GM12872 (cell line): ENCODE measurements at regions not wholly inside any gene's neighbourhood (a gene's known extent, or its start where the extent isn't known, plus 50 kb on each side); places are given as distances from the start of the nearest gene placed in this dataset.

Experiments
- TF ChIP-seq, protein P1 (sequence below): IDR thresholded peaks from 3 replicates; pipeline ENCODE4 v1.5.1; 2011; ENCODE audit warnings: low read depth, mild to moderate bottlenecking, low read length, moderate library complexity; ENCODE audit not compliant: insufficient read depth

DNA sequence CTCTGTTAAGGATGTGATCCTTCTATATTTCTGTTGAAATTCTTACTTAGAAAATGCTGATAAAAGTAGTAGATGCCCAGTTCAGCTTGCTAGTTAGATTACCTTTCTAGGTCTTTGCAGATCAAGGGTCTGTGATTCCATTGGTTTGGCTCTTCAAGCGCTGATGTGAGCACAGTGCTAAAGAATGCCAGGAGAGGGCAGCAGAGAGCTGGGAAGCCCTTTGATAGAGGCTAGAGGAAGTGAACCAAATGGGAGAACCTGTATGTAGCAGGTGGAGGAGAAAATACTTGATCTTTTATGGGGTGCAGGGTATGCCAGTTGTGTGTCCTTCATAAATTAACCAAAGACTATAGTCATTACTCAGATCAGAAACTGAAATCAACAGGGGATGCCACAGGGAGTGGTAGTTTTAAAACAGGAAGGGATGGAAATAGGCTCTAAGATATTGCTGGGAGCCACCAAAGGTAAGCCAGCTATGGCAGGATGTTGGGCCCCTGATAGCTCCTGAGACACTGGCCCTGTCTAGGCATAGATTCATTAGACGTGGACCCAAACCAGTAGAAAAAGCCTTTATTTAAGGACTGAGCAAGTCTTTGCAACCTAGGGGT, 677.4 kb downstream of the SQOR start:
- TF ChIP-seq, protein P1, sequence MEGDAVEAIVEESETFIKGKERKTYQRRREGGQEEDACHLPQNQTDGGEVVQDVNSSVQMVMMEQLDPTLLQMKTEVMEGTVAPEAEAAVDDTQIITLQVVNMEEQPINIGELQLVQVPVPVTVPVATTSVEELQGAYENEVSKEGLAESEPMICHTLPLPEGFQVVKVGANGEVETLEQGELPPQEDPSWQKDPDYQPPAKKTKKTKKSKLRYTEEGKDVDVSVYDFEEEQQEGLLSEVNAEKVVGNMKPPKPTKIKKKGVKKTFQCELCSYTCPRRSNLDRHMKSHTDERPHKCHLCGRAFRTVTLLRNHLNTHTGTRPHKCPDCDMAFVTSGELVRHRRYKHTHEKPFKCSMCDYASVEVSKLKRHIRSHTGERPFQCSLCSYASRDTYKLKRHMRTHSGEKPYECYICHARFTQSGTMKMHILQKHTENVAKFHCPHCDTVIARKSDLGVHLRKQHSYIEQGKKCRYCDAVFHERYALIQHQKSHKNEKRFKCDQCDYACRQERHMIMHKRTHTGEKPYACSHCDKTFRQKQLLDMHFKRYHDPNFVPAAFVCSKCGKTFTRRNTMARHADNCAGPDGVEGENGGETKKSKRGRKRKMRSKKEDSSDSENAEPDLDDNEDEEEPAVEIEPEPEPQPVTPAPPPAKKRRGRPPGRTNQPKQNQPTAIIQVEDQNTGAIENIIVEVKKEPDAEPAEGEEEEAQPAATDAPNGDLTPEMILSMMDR, result peak; percentile 86

DNA sequence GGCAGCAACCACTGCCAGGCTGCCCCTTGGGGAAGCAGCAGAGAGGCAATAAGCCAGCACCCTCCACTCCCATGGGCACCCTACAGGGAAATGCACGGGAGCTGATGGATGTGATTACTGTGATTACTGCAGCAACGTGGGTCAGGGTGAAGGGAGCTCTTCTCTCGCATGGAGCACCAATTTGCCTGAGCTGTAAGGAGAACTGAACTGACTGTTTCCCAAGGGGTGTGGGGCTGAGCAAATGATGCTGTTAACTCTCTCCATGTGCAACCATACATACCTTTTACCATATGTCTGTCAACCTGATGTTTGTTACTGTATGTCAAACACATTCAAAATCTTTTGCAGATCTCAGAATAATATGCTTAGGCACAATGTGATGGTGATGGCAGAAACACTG, 680.6 kb downstream of the SQOR start:
- TF ChIP-seq, protein P1, result no peak

DNA sequence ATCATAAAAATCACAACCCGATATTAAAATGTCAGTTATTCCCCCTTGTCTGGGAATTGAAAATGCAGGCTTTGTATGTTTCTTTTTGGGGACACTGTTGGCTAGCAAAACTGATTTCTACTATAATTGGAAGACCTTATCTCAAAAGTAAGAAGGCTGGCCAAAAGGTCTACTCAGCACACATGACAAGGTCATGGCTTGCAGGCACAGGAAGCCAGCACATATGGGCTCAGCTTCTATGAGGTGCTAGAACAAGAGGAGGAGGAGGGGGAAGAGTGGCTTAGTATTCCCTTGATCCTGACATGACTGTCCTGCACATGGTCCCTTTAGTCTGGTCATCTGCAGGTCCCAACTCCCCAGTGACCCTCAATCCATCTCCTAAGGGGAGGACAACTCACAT, 681.2 kb downstream of the SQOR start:
- TF ChIP-seq, protein P1, result no peak

DNA sequence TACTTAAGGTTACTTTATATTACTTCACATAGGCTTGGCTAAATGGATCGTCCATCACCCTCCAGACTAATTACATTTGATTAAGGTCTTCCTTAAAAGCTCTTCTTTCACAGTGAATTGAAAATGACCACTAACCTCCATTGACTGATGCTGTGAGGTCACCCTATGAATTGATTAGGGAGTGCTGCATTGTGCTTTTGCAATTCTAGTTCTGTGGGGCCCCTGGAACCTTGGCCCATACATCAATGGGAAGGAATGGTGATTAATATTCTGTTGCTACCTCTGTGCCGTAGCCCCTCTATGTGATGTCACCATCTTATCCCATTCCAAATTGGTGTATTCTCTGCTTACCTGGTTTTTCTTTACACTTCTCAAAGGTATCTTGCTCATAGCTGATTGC, 682.2 kb downstream of the SQOR start:
- TF ChIP-seq, protein P1, result no peak

DNA sequence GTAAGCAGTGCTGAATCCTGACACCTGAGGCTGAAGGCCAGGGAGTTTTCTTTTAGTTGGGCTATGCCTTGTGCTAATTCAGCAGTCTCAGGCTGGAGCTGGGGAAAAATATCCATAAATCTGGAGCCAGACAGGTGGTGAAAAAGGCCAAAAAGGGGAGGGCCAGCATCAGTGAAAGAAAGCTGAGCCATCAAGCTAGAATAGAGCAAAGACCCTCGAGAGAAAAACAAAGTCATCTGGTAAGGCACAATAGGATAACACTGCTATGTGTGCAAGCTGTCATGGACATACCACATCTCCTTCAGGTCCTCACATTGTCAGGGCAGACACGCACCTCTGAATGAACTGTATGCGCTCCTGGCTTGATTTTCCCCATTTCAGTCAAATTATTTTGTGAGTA, 687.9 kb downstream of the SQOR start:
- TF ChIP-seq, protein P1, result no peak

DNA sequence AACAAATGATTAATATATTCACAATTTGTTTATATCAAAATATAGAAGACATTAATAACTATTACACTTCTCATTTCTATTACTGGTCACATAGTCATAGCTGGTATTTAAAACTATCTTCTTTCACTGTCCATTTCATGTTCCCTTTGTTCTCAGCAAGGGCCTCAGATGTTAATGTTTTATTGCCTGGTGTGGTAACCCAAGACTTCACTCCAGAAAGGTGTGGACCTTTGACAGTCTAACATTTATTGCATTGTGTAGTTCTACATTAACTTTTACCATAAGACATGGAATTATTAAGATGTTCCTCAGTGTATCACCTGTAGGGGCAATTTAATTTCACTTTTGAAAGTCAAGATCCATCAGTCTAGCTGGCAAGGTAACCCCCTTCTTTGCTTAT, 691.3 kb downstream of the SQOR start:
- TF ChIP-seq, protein P1, result no peak

DNA sequence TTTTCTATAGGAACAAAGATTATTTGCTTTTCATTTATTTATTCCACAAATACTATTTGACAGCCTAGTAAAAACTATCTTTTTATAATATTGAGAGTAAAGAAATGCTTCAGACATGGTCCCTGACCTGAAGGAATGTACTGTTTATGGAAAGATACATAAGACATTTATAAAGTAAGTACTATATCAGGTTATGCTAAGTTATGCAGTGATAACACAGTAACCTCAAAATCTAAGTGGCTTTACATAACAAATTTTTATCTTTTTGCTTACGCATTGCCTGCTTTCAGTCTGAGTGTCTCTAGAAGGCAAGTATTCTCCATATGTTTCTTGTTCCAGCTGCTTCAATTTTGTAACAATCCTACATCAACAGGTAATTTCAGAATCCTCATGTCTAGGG, 694.0 kb downstream of the SQOR start:
- TF ChIP-seq, protein P1, result no peak
